HFF-Myc (cell line): ENCODE measurements at regions not wholly inside any gene's neighbourhood (a gene's known extent, or its start where the extent isn't known, plus 50 kb on each side); places are given as distances from the start of the nearest gene placed in this dataset.

Source experiments
- DNase-seq: peaks from one replicate; pipeline ENCODE4 v3.0.0-alpha.2; 2011; ENCODE audit warnings: low read depth; ENCODE audit errors: extremely low read depth
- H3K4me3 ChIP-seq: replicated peaks from 2 replicates; pipeline ENCODE4 v1.5.1; 2011; ENCODE audit warnings: low read depth, mild to moderate bottlenecking, control low read depth, low read length
- CTCF ChIP-seq: IDR thresholded peaks from 2 replicates; pipeline ENCODE4 v1.5.1; 2012; ENCODE audit warnings: mild to moderate bottlenecking, low read depth, low read length, control low read depth; ENCODE audit errors: missing control alignments

DNA sequence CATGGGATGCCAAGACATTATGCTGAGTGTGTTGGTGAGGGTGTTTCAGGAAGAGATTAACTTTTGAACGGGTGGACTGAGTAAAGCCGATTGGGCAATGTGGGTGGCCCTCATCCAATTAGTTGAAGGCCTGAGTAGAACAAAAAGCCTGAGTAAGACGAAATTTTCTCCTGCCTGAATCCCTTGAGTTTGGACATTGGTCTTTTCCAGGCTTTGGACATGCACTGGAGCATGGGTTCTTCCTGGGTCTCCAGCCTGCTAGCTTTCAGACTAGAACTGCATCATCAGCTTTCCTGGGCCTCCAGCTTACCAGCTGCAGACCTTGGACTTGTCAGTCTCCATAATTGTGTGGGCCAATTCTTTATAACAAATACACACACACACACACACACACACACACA, 63.6 kb downstream of the NIBAN1 start:
- no peak for TF ChIP-seq CTCF
- no peak overlapping the region for H3K4me3 ChIP-seq
- DNase-seq: no peak

DNA sequence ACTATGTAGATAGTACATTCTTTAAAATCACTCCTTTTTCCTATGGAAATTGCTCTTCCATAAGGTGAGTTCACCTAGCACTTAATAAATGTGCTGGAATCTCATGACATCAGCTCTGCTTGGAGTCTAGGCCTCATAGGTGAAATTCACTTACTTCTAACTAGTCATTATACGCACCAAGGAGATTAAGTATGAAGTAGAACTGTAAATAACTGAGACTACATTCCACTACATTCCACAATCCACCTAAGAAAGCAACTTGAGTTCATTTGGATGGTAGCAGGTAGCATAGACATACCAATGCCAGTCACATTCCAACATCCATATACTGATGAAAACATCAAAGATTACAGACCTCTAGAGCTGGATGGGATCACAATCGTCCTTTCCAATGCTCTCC, 64.3 kb downstream of the NIBAN1 start:
- H3K4me3 ChIP-seq: no peak overlapping the region
- no peak for TF ChIP-seq CTCF
- DNase-seq: no peak

DNA sequence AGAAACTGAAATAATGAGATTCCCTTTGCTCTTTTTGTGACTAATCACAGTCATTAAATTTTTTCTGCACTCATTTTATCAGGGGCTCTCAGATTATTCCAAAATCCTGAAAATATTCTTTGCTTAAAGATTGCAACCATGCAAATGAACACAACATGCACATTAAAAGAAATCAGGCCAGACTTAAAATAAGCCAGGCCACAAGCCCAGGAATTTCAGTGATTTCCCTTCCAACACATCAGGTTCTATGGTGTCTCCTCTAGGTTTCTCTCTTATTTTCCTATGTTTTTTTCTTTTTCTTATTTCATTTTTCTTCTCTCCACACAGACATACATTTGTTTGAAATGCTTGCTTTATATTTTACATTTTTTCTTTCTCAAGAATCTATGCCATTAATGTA, 65.3 kb downstream of the NIBAN1 start:
- DNase-seq: no peak
- no peak for TF ChIP-seq CTCF
- no peak overlapping the region for H3K4me3 ChIP-seq

DNA sequence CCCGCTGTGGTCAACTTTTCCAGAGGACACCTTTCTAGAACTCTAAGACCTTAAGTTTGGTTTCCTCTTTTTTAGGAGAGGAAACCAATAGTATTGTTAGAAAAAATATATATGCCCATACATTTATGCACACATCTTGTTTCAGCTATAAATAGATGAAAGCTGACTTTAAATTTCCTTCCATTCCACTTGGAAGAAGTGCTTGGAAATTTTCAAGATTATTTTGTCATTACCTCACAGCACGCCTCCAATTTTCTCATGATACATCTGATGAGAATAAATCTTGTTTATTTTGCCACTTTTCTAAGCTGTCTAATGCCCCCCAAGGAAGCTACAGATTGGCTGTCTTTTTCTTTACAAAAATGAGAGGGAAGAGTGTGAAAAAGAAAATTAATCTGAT, 65.8 kb downstream of the NIBAN1 start:
- no peak for TF ChIP-seq CTCF
- no peak for DNase-seq
- no peak overlapping the region for H3K4me3 ChIP-seq

- H3K4me3 ChIP-seq: no peak overlapping the region
- no peak for DNase-seq
- TF ChIP-seq CTCF: no peak
Measured at GRCh38 chr1:184907500-184907899, 66.8 kb downstream of the NIBAN1 start.

DNA sequence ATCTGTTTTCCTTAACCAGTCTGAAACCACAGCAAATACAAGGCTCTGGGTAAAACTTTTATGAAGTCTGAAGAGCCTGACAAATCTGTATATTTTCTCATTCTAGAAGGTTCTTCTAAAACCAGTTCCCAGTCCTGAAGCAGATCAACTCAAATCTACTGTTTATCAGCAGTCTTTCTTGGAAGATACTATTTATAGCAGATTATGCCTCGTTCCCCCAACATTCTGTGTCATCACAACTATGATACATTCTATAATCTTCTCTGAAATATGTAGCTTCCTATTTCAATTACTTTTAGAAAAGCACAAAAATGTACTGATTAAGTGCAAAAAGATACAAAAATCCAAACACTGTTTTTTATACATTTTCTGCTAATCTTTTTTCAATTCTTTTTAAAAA, 67.5 kb downstream of the NIBAN1 start:
- H3K4me3 ChIP-seq: no peak overlapping the region
- DNase-seq: no peak
- TF ChIP-seq CTCF: no peak

DNA sequence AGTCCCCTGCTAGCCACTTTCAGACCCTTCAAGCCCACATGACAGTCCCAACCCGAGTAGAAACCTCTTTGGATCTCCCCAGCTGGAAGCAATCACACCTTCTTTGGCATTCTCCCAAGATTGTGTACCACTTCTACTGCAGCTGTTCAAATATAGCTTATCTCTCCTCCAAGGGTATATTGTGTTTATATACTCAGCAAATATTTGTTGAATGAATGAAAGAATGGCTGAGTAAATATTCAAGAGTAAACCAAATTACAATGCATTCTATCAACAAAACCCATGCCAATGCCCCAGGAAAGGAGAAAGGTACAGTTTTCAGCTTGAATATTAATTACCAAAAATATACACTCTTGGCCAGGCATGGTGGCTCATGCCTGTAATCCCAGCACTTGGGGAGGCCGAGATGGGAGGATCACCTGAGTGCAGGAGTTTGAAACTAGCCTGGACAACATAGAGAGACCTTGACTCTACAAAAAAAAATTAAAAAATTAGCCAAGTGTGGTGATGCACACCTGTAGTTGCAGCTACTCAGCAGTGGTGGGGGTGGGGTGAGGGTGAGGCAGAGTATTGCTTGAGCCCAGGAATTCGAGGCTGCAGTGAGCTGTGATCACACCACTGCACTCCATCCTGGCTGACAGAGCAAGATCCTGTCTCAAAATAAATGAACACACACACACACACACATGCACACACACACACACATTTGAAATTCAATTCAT, 68.5 kb downstream of the NIBAN1 start:
- no peak for DNase-seq
- TF ChIP-seq CTCF: no peak
- no peak overlapping the region for H3K4me3 ChIP-seq
